DND-41 (cell line): ENCODE measurements at regions not wholly inside any gene's neighbourhood (a gene's known extent, or its start where the extent isn't known, plus 50 kb on each side); places are given as distances from the start of the nearest gene placed in this dataset.

Source experiments
- ATAC-seq: fragments of 200-7000 bp; cut with Tn5 transposase; 3 replicates; pipeline ENCODE4 v1.9.1; 2021; ENCODE audit warnings: low read depth; ENCODE audit not compliant: insufficient read depth
- DNase-seq: peaks from one replicate; pipeline ENCODE4 v3.0.0-alpha.2; 2020
- H2AFZ ChIP-seq: 2 replicates; pipeline ENCODE4 v1.6.0; 2012; ENCODE audit warnings: low read depth, low read length
- H3K27ac ChIP-seq: 2 replicates; pipeline ENCODE4 v1.5.1; 2012; ENCODE audit warnings: low read length, inconsistent platforms
- H3K27me3 ChIP-seq: fragments of 200-600 bp; sonication (generic); 2 replicates; pipeline ENCODE4 v1.6.0; 2012; ENCODE audit warnings: low read length, mild to moderate bottlenecking, inconsistent platforms; ENCODE audit not compliant: insufficient read depth, poor library complexity
- H3K36me3 ChIP-seq: 2 replicates; pipeline ENCODE4 v1.5.1; 2012; ENCODE audit warnings: low read length, inconsistent platforms; ENCODE audit not compliant: insufficient read depth
- H3K4me1 ChIP-seq: 2 replicates; pipeline ENCODE4 v1.5.1; 2012; ENCODE audit warnings: mild to moderate bottlenecking, low read length; ENCODE audit not compliant: insufficient read depth
- H3K4me2 ChIP-seq: 2 replicates; pipeline ENCODE4 v1.6.0; 2012; ENCODE audit warnings: mild to moderate bottlenecking, moderate library complexity, low read length, inconsistent platforms; ENCODE audit not compliant: insufficient read depth
- H3K4me3 ChIP-seq, 2 experiments: fragments of 200-600 bp in 1 of 2; shearing (Covaris generic) in 1 of 2; 2 replicates each; pipeline ENCODE4 v1.5.1; 2012 to 2016; ENCODE audit warnings: inconsistent platforms in 2 of 2, low read length in 2 of 2, mild to moderate bottlenecking in 2 of 2, low read depth in 1 of 2, moderate library complexity in 1 of 2
- H3K79me2 ChIP-seq: 2 replicates; pipeline ENCODE4 v1.6.0; 2012; ENCODE audit warnings: low read length, inconsistent platforms; ENCODE audit not compliant: insufficient read depth
- H3K9ac ChIP-seq: 2 replicates; pipeline ENCODE4 v1.6.0; 2012; ENCODE audit warnings: low read depth, mild to moderate bottlenecking, inconsistent platforms, low read length, moderate library complexity
- H3K9me3 ChIP-seq: 2 replicates; pipeline ENCODE4 v1.5.1; 2012; ENCODE audit warnings: low read length, moderate library complexity, mild to moderate bottlenecking, inconsistent platforms; ENCODE audit not compliant: insufficient read depth, severe bottlenecking
- H4K20me1 ChIP-seq: 2 replicates; pipeline ENCODE4 v1.6.0; 2012; ENCODE audit warnings: low read length; ENCODE audit not compliant: insufficient read depth
- CTCF ChIP-seq: IDR thresholded peaks from 2 replicates; pipeline ENCODE4 v1.5.1; 2012; ENCODE audit warnings: borderline replicate concordance, low read length, moderate library complexity, mild to moderate bottlenecking; ENCODE audit not compliant: poor library complexity, severe bottlenecking; ENCODE audit errors: extremely low read depth
- EZH2 ChIP-seq: IDR thresholded peaks from 3 replicates; pipeline ENCODE4 v1.6.1; 2012; ENCODE audit warnings: borderline replicate concordance, low read depth, mild to moderate bottlenecking, moderate library complexity, low read length, inconsistent platforms; ENCODE audit not compliant: severe bottlenecking

- Histone ChIP-seq H2AFZ (no peak overlapping the region), H3K4me2 (no peak overlapping the region)
- no peak for TF ChIP-seq EZH2
- no peak for TF ChIP-seq CTCF
Observed at GRCh38 chr9:25224309-25224708, 453.9 kb downstream of the TUSC1 start.

GRCh38 chr9:25212361-25212760, 465.9 kb downstream of the TUSC1 start:
- no peak overlapping the region for H3K4me2 ChIP-seq
- no peaks in the 10 kb centered on the region for H3K4me1 ChIP-seq

More at GRCh38 chr9:25224309-25224708, 453.9 kb downstream of the TUSC1 start:
- ATAC-seq (no peak), DNase-seq (no peak)
- Histone ChIP-seq H3K27ac (no peak overlapping the region), H3K36me3 (no peaks in the 10 kb centered on the region), H3K4me1 (no peaks in the 10 kb centered on the region), H3K9ac (no peak overlapping the region), H3K27me3 (no peaks in the 10 kb centered on the region), H3K4me3 (no peak overlapping the region), H4K20me1 (no peaks in the 10 kb centered on the region), H3K9me3 (no peaks in the 10 kb centered on the region), H3K79me2 (no peaks in the 10 kb centered on the region)

GRCh38 chr9:25207402-25208195, 470.6 kb downstream of the TUSC1 start:
- DNase-seq (no peak), ATAC-seq (no peak)
- Histone ChIP-seq H3K4me3 (no peak overlapping the region), H3K27me3 (no peaks in the 10 kb centered on the region), H3K9ac (no peak overlapping the region), H4K20me1 (no peaks in the 10 kb centered on the region), H3K79me2 (no peaks in the 10 kb centered on the region), H3K9me3 (no peaks in the 10 kb centered on the region), H3K4me2 (no peak overlapping the region), H3K4me1 (no peaks in the 10 kb centered on the region), H2AFZ (no peak overlapping the region), H3K27ac (no peak overlapping the region), H3K36me3 (no peaks in the 10 kb centered on the region)
- no peak for TF ChIP-seq EZH2
- TF ChIP-seq CTCF, result no peak

More at GRCh38 chr9:25212361-25212760, 465.9 kb downstream of the TUSC1 start:
- DNase-seq (no peak), ATAC-seq (no peak)
- Histone ChIP-seq H3K4me3 (no peak overlapping the region), H3K27ac (no peak overlapping the region), H4K20me1 (no peaks in the 10 kb centered on the region), H3K27me3 (no peaks in the 10 kb centered on the region), H2AFZ (no peak overlapping the region), H3K9ac (no peak overlapping the region), H3K36me3 (no peaks in the 10 kb centered on the region), H3K79me2 (no peaks in the 10 kb centered on the region), H3K9me3 (no peaks in the 10 kb centered on the region)
- TF ChIP-seq CTCF (no peak), EZH2 (no peak)

GRCh38 chr9:25206027-25206426, 472.2 kb downstream of the TUSC1 start:
- no peak for TF ChIP-seq EZH2
- no peak for TF ChIP-seq CTCF
- H3K36me3 ChIP-seq, result no peaks in the 10 kb centered on the region
- no peak overlapping the region for H3K4me2 ChIP-seq
- no peak for ATAC-seq
- H2AFZ ChIP-seq, result no peak overlapping the region
- H3K9ac ChIP-seq, result no peak overlapping the region
- H3K79me2 ChIP-seq, result no peaks in the 10 kb centered on the region
- H3K4me3 ChIP-seq, result no peak overlapping the region
- no peak overlapping the region for H3K27ac ChIP-seq
- H3K27me3 ChIP-seq, result no peaks in the 10 kb centered on the region
- H3K9me3 ChIP-seq, result no peaks in the 10 kb centered on the region
- no peaks in the 10 kb centered on the region for H4K20me1 ChIP-seq
- H3K4me1 ChIP-seq, result no peaks in the 10 kb centered on the region
- DNase-seq, result no peak
